ENCODE measurements at regions not wholly inside any gene's neighbourhood (a gene's known extent, or its start where the extent isn't known, plus 50 kb on each side); places are given as distances from the start of the nearest gene placed in this dataset.

DNA sequence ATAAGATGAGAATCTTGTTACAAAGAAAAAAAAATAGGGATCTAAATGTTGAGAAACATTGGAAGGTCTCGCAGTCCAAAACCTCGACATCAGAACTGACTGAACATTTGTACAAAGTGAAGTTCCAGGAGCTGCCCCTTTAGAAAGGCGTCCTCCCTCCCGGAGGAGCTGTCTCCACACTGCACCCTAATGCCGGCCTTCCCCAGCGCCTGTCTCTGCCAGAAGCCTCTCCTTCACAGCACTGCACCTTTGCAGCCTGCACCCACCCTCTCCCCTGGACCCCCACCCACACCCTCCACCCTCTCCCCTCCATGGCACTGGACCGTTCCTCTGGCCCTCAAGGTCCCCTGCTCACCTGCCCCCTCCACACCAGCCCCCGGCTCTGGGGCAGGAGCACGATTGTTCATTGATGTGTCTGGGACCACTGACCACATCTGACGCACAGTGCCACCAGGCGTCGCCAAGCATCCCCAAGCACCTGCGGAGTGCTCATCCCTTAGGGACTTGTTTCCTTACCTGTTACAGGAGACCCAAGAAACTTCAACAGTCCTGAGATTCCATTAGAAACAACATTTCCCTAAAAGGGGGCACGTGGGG is 90.3 kb upstream of the SNTG2 start:
- no peak for DNase-seq (ENCODE audit: low read depth)

DNA sequence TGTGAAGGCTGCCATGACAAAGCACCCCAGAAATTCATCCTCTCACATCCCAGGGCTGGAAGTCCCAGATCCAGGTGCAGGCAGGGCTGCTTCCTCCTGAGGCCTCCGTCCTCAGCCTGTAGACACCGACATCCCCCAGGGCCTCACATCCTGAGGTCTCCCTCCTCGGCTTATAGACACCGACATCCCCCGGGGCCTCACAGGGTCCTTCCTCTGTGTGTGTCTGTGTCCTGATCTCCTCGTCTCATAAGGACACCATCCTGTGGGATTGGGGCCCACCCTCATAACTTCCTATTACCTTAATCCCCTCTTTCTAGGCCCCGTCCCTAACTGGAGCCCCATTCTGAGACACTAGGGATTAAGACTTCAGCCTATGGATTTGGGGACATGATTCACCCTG is 92.0 kb upstream of the SNTG2 start:
- DNase-seq (ENCODE audit: low read depth): no peak

GRCh38 chr2:857937-858336 is 92.7 kb upstream of the SNTG2 start:
- no peak for DNase-seq (ENCODE audit: low read depth)

DNA sequence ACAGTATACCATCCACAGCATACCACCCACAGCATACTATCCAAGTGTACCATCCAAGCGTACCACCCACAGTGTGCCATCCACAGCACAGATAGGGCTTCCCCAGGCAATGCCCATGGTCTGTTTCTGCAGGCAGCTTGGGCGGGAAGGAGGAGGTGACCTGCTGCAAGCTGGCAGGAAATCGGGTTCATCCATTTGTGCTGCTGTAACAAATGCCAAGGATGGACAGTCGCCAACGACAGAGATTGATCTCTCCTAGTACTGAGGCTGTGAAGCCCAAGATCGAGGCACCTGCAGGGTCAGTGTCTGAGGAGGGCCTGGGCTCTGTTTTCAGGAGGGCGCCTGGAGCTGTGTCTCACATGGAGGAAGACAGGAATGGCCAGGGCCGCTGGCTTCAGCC is 93.6 kb upstream of the SNTG2 start:
- no peak for DNase-seq (ENCODE audit: low read depth)

GRCh38 chr2:856456-856855 is 94.2 kb upstream of the SNTG2 start:
- no peak for DNase-seq (ENCODE audit: low read depth)

GRCh38 chr2:856041-856440 is 94.6 kb upstream of the SNTG2 start:
- no peak for DNase-seq (ENCODE audit: low read depth)

DNA sequence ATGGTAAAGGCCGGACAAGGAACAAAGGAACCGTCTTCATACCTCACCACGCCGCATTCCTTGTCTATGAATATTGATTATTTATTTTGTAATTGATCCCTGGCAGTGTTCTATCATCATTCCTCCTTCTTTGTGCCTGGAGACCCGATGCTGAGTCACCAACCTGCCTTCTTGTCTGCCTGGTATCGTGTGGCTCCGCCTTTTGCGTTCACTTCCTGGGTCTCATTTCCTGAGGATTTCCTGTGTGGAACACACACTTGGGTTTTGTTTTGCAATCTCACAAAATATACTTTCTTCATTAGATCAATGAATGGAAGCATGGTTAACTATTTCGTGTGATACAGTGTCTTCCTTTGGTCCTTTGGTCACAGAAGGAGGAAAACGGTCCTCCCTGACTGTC is 95.5 kb upstream of the SNTG2 start:
- no peak for DNase-seq (ENCODE audit: low read depth)

DNA sequence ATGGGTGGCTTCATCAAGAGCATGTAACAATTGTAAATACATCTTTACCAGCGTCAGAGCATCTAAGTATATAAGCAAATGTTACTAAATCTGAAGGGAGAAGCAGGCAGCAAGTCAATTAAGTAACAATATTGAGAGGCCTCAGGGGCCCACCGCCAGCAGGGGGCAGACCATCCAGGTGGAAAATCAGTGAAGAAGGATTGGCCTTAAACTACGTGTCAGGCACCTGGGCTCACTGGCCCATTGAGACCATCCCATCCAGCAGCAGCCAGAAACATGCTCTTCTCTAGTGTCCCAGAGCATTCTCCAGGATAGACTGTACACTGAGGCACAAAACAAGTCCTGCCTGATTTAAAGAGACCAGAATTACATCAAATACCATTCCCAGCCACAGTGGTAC is 96.2 kb upstream of the SNTG2 start:
- DNase-seq (ENCODE audit: low read depth): peak; percentile 4

DNA sequence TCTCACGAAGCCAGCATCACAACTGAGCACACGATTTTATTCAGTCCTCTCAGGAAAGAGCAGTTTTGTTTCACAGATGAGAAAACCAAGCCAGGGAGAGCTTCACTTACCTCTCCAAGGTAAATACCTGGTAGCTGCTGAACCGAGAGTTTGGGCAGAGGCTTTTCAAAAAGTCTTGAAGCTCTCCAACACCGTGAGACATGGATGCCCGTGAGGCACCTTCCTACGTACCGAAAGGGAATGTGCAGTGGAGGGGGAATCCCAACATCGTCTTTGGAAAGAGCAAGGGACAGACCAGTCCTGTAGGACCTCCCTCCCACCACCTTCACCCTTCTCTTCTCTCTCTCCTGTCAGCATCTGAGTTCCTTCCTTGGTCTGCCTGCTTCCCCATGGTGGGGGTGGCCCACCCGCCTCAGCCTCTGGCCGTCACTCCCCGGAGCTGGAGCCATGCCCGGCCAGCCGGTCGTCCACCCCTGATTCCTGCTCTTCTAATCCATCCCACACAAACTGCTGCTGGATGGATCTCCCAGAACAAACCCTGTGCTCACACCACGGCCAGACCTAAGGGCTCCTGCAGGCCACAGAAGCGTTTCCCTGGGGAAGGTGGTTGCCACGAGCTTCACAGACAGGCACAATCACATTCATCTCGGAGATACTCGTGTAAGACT is 97.3 kb upstream of the SNTG2 start:
- no peak for DNase-seq (ENCODE audit: low read depth)

GRCh38 chr2:852168-852567 is 98.5 kb upstream of the SNTG2 start:
- no peak for DNase-seq (ENCODE audit: low read depth)

DNA sequence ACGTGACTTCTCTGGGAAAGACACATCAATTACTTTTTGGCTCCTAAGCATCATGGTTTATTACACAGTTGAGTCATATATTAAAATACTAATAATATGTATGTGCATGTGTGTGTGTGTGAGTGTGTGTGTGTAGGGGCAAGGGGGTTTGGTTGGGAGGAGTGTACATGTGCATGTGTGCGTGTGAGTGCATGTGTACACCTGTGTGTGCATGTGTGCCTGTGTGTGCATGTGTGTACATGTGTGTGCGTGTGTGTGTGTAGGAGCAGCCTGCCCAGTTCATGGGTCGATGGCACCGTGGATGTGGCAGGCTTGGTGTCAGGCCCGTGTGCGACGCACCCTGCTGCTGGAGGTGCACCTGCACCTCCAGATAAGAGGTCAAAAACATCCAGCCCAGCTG is 99.0 kb upstream of the SNTG2 start:
- DNase-seq (ENCODE audit: low read depth): no peak

GRCh38 chr2:851078-851477 is 99.6 kb upstream of the SNTG2 start:
- no peak for DNase-seq (ENCODE audit: low read depth)

DNA sequence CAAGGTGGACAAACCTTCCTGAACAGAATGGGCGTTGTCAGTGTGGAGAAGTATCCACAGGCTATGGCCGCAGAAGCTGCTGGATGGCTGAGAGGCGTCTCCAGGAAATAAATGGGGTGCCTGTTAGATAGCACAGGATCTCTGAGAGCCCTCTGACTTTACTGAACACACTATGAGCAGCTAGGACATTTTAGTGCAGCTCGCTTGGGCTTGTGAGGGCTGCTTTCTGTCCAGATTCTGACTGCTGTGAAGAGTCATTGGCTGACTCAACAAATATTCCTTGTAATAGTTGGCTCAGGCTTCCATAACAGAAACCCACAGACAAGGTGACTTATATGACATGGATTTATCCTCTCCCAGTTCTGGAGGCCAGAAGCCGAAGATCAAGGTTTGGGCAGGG is 100.2 kb upstream of the SNTG2 start:
- peak; percentile 1 for DNase-seq (ENCODE audit: low read depth)

DNA sequence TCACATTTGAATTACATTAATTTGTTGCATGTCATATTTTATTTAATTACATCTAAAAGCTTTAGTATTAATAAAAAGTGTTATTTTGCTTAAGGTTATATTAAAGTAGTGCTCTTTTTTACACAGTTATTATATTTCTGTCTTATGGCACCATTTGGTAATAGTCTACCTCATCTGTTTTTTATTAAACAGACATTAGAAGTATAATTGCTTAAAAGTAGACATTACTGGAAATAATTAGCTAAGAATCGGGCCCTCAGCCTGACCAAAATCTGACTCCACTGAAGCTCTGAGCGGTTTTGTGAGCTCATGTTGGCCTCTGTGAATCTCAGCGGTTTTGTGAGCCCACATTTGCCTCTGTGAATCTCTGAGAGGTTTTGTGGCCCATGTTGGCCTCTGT is 102.5 kb upstream of the SNTG2 start:
- no peak for DNase-seq (ENCODE audit: low read depth)

DNA sequence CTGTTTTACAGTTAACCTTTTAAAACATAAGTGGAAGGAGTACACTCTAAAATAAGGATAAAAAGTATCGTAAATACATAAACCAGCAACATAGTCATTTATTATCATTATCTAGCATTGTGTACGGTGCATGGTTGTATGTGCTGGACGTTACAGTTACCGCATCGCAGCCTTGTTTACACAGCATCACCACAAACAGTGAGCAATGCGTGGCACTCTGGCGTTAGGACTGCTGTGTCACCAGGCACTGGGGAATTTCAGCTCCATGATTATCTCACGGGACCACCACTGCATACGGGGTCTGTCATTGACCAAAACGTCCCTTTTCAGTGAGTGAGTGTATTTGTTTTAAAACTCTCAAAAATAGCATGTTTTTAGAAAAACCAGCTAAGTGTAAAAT is 103.0 kb upstream of the SNTG2 start:
- no peak for DNase-seq (ENCODE audit: low read depth)

DNA sequence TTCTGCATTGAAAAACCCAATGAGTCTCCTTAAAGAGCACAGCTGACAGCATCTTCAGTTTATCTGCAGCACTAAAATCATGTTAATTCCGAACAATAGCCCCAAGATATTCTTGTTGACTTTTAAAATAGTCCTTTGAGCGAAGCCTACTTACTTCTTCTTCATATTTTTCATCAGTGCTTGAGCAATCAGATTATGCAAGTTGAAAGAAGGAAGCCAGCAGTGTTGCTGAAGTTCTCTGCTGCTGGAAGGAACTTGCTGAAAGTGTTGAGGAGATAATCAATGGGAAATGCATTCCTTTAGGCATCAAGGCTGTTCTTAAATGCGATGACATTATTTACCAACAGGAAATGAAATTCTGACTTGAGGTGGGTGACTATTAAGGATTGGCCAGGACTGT is 105.9 kb upstream of the SNTG2 start:
- DNase-seq (ENCODE audit: low read depth): no peak

GRCh38 chr2:842151-842803 is 108.4 kb upstream of the SNTG2 start:
- DNase-seq (ENCODE audit: low read depth): no peak

GRCh38 chr2:841036-841435 is 109.6 kb upstream of the SNTG2 start:
- DNase-seq (ENCODE audit: low read depth): no peak

GRCh38 chr2:834233-834632 is 116.4 kb upstream of the SNTG2 start:
- DNase-seq (ENCODE audit: low read depth): no peak

DNA sequence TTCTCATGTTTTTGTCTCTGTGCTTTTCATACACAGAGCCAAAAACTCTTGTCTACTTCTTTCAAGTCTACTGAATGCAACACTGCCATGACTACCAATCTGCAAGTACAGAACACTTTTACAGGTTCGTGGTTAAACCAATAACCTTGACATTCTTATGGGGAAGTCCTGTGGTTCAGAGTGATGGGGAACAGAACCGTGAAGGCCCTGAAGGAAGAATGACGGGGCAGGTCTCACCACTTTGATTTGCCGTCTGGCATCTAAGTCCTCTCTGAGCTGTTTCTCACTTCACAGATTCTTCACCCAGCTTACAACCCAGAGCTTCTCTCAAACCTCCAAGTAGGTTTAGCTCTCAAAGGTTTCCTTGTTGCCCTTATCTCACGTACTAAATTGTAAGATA is 117.5 kb upstream of the SNTG2 start:
- no peak for DNase-seq (ENCODE audit: low read depth)

DNA sequence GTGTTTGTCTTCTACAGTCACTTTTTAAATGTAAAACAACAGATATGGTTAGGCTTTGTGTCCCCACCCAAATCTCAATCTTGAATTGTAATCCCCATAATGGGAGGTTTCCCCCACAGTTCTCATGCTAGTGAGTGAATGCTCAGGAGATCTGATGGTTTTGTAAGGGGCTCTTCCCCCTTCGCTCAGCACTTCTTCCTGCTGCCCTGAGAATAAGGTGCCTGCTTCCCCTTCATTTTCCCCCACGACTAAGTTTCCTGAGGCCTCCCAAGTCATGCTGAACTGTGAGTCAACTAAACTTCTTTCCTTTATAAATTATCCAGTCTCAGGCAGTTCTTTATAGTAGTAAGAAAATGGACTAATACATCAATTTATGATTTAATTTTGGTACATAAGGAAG is 118.0 kb upstream of the SNTG2 start:
- no peak for DNase-seq (ENCODE audit: low read depth)

DNA sequence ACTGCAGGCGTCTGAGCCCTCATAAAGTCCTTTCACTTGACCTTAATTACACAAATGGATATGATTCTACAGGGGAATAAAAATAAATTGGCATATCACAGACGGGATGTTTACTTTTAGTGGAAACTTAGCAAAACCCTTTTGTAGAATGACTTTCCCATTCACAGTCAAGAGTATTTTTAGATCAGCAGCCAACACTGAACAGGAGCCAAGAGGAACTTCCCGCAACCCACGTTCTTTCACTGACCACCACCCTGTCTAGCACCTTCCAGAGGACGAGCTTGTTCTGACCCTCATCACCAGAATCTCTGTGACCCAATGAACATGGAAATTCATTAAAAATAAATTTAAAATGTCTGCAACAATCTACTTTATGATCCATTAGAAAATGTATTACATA is 119.0 kb upstream of the SNTG2 start:
- no peak for DNase-seq (ENCODE audit: low read depth)

DNA sequence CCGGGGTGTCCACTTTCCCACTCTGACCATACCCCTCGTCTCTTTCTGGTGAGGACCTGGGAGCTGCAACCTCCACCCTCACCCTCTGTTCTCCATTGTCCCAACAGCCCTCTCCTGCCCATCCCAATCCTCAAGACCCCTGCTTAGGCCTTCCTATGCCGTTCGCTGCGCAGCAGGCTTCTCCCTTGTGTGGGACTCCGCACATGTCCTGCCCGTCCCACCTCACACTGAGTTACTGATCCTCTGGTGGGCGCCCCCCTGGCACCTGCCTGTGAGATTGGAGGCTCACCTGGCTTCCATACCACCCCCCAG is 119.5 kb upstream of the SNTG2 start:
- no peak for DNase-seq (ENCODE audit: low read depth)
